NB4 (cell line): ENCODE measurements at regions not wholly inside any gene's neighbourhood (a gene's known extent, or its start where the extent isn't known, plus 50 kb on each side); places are given as distances from the start of the nearest gene placed in this dataset.
A peak's percentile ranks its signal among the peaks of the same experiment; 100 is the strongest.

Experiments
- DNase-seq: peaks from one replicate; pipeline ENCODE4 v3.0.0; 2010; ENCODE audit warnings: low read depth
- H3K4me3 ChIP-seq: one replicate; pipeline ENCODE4 v1.5.1; 2011; ENCODE audit warnings: mild to moderate bottlenecking, low read depth, low read length, moderate library complexity
- MYC ChIP-seq: IDR thresholded peaks from 2 replicates; pipeline ENCODE4 v1.6.1; 2011; ENCODE audit warnings: low read depth, low read length
- POLR2A ChIP-seq: IDR thresholded peaks from 2 replicates; pipeline ENCODE4 v1.6.1; 2011; ENCODE audit warnings: mild to moderate bottlenecking; ENCODE audit not compliant: insufficient read length; ENCODE audit errors: extremely low read depth
- TF ChIP-seq, protein P1 (sequence below): IDR thresholded peaks from 2 replicates; pipeline ENCODE4 v1.6.1; 2011; ENCODE audit warnings: low read depth, low read length
- TF ChIP-seq, protein P2 (sequence below): IDR thresholded peaks from one replicate; pipeline ENCODE4 v1.5.1; 2012; ENCODE audit warnings: low read depth, low read length

DNA sequence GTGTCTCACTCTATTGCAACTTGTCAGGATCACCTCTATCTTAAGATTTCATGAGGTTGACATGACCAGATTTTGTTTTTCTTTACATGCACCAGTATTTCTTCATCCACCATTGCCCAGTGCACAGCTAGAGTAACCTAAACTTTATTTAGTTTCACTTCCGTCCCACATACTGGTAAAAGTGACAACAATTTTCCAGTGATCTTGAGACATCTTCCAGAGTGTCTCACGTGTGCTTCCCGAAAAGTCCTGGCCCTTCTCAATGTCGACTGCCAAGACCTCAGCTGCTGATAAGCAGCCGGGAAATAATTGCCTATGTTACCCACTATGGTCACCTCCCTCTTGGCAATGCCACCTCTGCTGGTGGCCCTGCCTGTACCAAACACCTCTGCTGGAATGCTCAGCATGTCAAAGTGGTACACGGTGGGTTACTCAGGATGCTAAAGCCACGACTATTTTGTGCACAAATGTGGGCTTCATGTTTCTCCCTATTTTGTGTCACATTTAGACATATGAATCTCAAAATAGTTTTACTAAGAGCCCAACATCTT lies 379.7 kb upstream of the TGFBR2 start:
- DNase-seq, result no peak
- TF ChIP-seq, protein P1, sequence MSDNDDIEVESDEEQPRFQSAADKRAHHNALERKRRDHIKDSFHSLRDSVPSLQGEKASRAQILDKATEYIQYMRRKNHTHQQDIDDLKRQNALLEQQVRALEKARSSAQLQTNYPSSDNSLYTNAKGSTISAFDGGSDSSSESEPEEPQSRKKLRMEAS, result no peak
- TF ChIP-seq, protein P2, sequence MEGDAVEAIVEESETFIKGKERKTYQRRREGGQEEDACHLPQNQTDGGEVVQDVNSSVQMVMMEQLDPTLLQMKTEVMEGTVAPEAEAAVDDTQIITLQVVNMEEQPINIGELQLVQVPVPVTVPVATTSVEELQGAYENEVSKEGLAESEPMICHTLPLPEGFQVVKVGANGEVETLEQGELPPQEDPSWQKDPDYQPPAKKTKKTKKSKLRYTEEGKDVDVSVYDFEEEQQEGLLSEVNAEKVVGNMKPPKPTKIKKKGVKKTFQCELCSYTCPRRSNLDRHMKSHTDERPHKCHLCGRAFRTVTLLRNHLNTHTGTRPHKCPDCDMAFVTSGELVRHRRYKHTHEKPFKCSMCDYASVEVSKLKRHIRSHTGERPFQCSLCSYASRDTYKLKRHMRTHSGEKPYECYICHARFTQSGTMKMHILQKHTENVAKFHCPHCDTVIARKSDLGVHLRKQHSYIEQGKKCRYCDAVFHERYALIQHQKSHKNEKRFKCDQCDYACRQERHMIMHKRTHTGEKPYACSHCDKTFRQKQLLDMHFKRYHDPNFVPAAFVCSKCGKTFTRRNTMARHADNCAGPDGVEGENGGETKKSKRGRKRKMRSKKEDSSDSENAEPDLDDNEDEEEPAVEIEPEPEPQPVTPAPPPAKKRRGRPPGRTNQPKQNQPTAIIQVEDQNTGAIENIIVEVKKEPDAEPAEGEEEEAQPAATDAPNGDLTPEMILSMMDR, result no peak
- TF ChIP-seq POLR2A (no peak), MYC (no peak)
- H3K4me3 ChIP-seq, result no peak overlapping the region

- peak; percentile 89 for DNase-seq
- H3K4me3 ChIP-seq, result no peak overlapping the region
- TF ChIP-seq, protein P2, result no peak
- TF ChIP-seq POLR2A (no peak), MYC (no peak; the same call in 1 of the 2 replicates)
- TF ChIP-seq, protein P1, result no peak
Measured at GRCh38 chr3:30227571-30228301, 378.7 kb upstream of the TGFBR2 start.

DNA sequence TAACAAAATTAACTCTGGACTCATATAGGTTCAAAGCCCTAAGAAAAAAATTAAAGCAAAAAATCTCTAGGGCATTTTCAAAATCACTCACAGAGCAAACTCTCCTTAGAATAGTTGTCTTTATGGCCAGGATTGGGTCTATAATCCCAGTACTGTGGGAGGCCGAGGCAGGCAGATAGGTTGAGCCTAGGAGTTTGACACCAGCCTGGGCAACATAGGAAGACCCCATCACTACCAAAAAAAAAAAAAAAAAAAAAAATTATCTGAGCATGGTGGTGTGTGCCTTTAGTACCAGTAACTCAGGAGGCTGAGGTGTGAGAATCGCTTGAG lies 378.1 kb upstream of the TGFBR2 start:
- no peak for DNase-seq

GRCh38 chr3:30231277-30232141 lies 374.9 kb upstream of the TGFBR2 start:
- H3K4me3 ChIP-seq, result no peak overlapping the region
- peak; percentile 30 for DNase-seq
- TF ChIP-seq POLR2A, result no peak
- TF ChIP-seq, protein P1, result no peak

More for the DNA sequence above, 378.1 kb upstream of the TGFBR2 start:
- no peak overlapping the region for H3K4me3 ChIP-seq
- no peak for TF ChIP-seq MYC
- TF ChIP-seq, protein P1, result no peak
- TF ChIP-seq, protein P2, result no peak
- no peak for TF ChIP-seq POLR2A

GRCh38 chr3:30232142-30232541 lies 374.3 kb upstream of the TGFBR2 start:
- H3K4me3 ChIP-seq, result no peak overlapping the region
- DNase-seq, result peak; percentile 73
- TF ChIP-seq, protein P1, result no peak
- no peak for TF ChIP-seq POLR2A
- TF ChIP-seq, protein P2, result no peak
- TF ChIP-seq MYC, result no peak
